HCT116 (cell line): ENCODE measurements at regions not wholly inside any gene's neighbourhood (a gene's known extent, or its start where the extent isn't known, plus 50 kb on each side); places are given as distances from the start of the nearest gene placed in this dataset.

Experiments used
- ATAC-seq: fragments of 200-7000 bp; cut with Tn5 transposase; 2 replicates; pipeline ENCODE4 v1.9.1; 2020; ENCODE audit warnings: mild to moderate bottlenecking, moderate library complexity
- BruUV-seq: library from RNA; stranded (reverse); fragments of 400-500 nt; replicated peaks from 2 replicates; lab custom pipeline; 2021; lab: Mats Ljungman, UMichigan
- CTCF ChIA-PET: fragments of 300-600 bp; sonication (Branson Sonifier 250); formaldehyde crosslinking; loops from one replicate; lab custom pipeline; 2021; ENCODE audit warnings: antibody characterized with exemption; lab: Charles Lee
- POLR2A ChIA-PET: fragments of 300-600, 350-600 bp; sonication (Branson Sonifier 250); formaldehyde crosslinking; loops from one replicate; lab custom pipeline; 2021; ENCODE audit warnings: antibody characterized with exemption; lab: Charles Lee
- RAD21 ChIA-PET, 2 experiments: fragments of 300-600 bp; sonication (Branson Sonifier 250); formaldehyde crosslinking; loops; one replicate each; lab custom pipeline; 2023; ENCODE audit warnings: low total read pairs in 2 of 2; ENCODE audit not compliant: uncharacterized antibody in 2 of 2, unreplicated experiment in 2 of 2, low non-redundant PET in 1 of 2; lab: Charles Lee
- DNase-seq: peaks from one replicate; pipeline ENCODE4 v3.0.0-alpha.2; 2010; ENCODE audit warnings: low read depth, low spot score
- H2AFZ ChIP-seq: fragments of 200-600 bp; shearing (Covaris generic), sonication (generic); 2 replicates; pipeline ENCODE4 v1.6.1; 2017; ENCODE audit warnings: low read depth, mixed run types, mixed read lengths, antibody characterized with exemption, low read length; ENCODE audit not compliant: poor library complexity, severe bottlenecking
- H3K27ac ChIP-seq: 2 replicates; pipeline ENCODE4 v1.5.1; 2012; ENCODE audit warnings: low read depth, low read length
- H3K27me3 ChIP-seq: fragments of 200-600 bp; sonication (generic); 2 replicates; pipeline ENCODE4 v1.6.1; 2016; ENCODE audit warnings: mixed run types, low read length, mixed read lengths; ENCODE audit not compliant: insufficient read depth
- H3K36me3 ChIP-seq, 2 experiments: fragments of 200-500 bp in 1 of 2; fragments of 200-600 bp in 1 of 2; sonication (Bioruptor generic) in 1 of 2; sonication (generic) in 1 of 2; 2 replicates each; pipeline versions ENCODE4 v1.5.1 to v1.6.1; 2014 to 2016; ENCODE audit warnings: low read length in 2 of 2, inconsistent platforms in 1 of 2, mixed read lengths in 1 of 2, mixed run types in 1 of 2; ENCODE audit not compliant: insufficient read depth in 2 of 2, control insufficient read depth in 1 of 2
- H3K4me1 ChIP-seq, 2 experiments: fragments of 200-600 bp in 1 of 2; sonication (generic) in 1 of 2; 2 replicates each; pipeline versions ENCODE4 v1.5.1 to v1.6.1; 2012 to 2017; ENCODE audit warnings: low read length in 2 of 2, inconsistent platforms in 1 of 2, mild to moderate bottlenecking in 1 of 2, mixed read lengths in 1 of 2, mixed run types in 1 of 2, moderate library complexity in 1 of 2; ENCODE audit not compliant: insufficient read depth in 2 of 2, control insufficient read depth in 1 of 2
- H3K4me2 ChIP-seq: fragments of 200-600 bp; sonication (generic); 2 replicates; pipeline ENCODE4 v1.6.1; 2017; ENCODE audit warnings: mixed run types, low read length, mixed read lengths
- H3K4me3 ChIP-seq, 2 experiments: fragments of 200-600 bp in 1 of 2; sonication (generic) in 1 of 2; replicated peaks in 1 of 2; 2 replicates each; pipeline ENCODE4 v1.5.1; 2011 to 2016; ENCODE audit warnings: low read length in 2 of 2, control low read depth in 1 of 2, low read depth in 1 of 2, mild to moderate bottlenecking in 1 of 2, mixed read lengths in 1 of 2, mixed run types in 1 of 2
- H3K79me2 ChIP-seq: fragments of 200-600 bp; sonication (generic); 2 replicates; pipeline ENCODE4 v1.6.1; 2017; ENCODE audit warnings: mild to moderate bottlenecking, mixed run types, low read length, moderate library complexity, mixed read lengths; ENCODE audit not compliant: insufficient read depth
- H3K9ac ChIP-seq: fragments of 200-600 bp; sonication (generic); 2 replicates; pipeline ENCODE4 v1.6.1; 2016; ENCODE audit warnings: low read length, mixed read lengths
- H3K9me2 ChIP-seq: fragments of 200-600 bp; sonication (generic), shearing (Covaris generic); 2 replicates; pipeline ENCODE4 v1.6.1; 2017; ENCODE audit warnings: mixed run types, mild to moderate bottlenecking, moderate library complexity; ENCODE audit not compliant: insufficient read depth
- H3K9me3 ChIP-seq, 2 experiments: fragments of 200-500 bp in 1 of 2; fragments of 200-600 bp in 1 of 2; sonication (Bioruptor generic) in 1 of 2; sonication (generic) in 1 of 2; 2 replicates each; pipeline ENCODE4 v1.6.1; 2014 to 2017; ENCODE audit warnings: low read length in 2 of 2, mixed read lengths in 2 of 2, inconsistent platforms in 1 of 2, low read depth in 1 of 2, mild to moderate bottlenecking in 1 of 2, mixed run types in 1 of 2, moderate library complexity in 1 of 2; ENCODE audit not compliant: control insufficient read depth in 1 of 2, insufficient read depth in 1 of 2
- H4K20me1 ChIP-seq: fragments of 200-600 bp; sonication (generic), shearing (Covaris generic); 2 replicates; pipeline ENCODE4 v1.6.1; 2017; ENCODE audit warnings: mixed run types, mild to moderate bottlenecking, moderate library complexity; ENCODE audit not compliant: insufficient read depth
- CBX3 ChIP-seq: IDR thresholded peaks from 2 replicates; pipeline ENCODE4 v1.6.1; 2012; ENCODE audit warnings: low read depth
- CEBPB ChIP-seq: IDR thresholded peaks from 2 replicates; pipeline ENCODE4 v1.6.1; 2012; ENCODE audit warnings: low read depth
- EGR1 ChIP-seq: IDR thresholded peaks from 2 replicates; pipeline ENCODE4 v1.6.1; 2012; ENCODE audit warnings: low read depth
- ELF1 ChIP-seq: IDR thresholded peaks from 2 replicates; pipeline ENCODE4 v1.6.1; 2012; ENCODE audit warnings: low read depth, borderline replicate concordance
- EZH2 ChIP-seq: fragments of 200-600 bp; sonication (generic); IDR thresholded peaks from 2 replicates; pipeline ENCODE4 v1.6.1; 2017; ENCODE audit warnings: antibody characterized with exemption, mixed run types
- FOSL1 ChIP-seq: IDR thresholded peaks from 2 replicates; pipeline ENCODE4 v1.6.1; 2012; ENCODE audit warnings: low read depth
- JUND ChIP-seq: IDR thresholded peaks from 2 replicates; pipeline ENCODE4 v1.6.1; 2012
- POLR2A ChIP-seq: IDR thresholded peaks from 2 replicates; pipeline ENCODE4 v1.7.0; 2011; ENCODE audit warnings: borderline replicate concordance; ENCODE audit not compliant: insufficient read depth, insufficient read length; ENCODE audit errors: extremely low read depth
- RAD21 ChIP-seq: IDR thresholded peaks from 2 replicates; pipeline ENCODE4 v1.6.1; 2012; ENCODE audit warnings: low read depth, mild to moderate bottlenecking
- SIN3A ChIP-seq: IDR thresholded peaks from 2 replicates; pipeline ENCODE4 v1.6.1; 2012; ENCODE audit warnings: low read depth
- SRF ChIP-seq: IDR thresholded peaks from 2 replicates; pipeline ENCODE4 v1.6.1; 2012; ENCODE audit warnings: low read depth
- ZNF274 ChIP-seq: fragments of 200-500 bp; sonication (Bioruptor generic); IDR thresholded peaks from 2 replicates; pipeline ENCODE4 v1.6.1; 2014; ENCODE audit warnings: mild to moderate bottlenecking, low read depth, low read length, inconsistent platforms
- intact Hi-C: fragments of 100-400 bp; cut with micrococcal nuclease; formaldehyde crosslinking; loops from 2 replicates; pipeline ENCODE4 v1.10.0; 2022
- TF ChIP-seq, protein P1 (sequence below), 3 experiments: fragments of 200-600 bp in 1 of 3; sonication (generic) in 1 of 3; IDR thresholded peaks in 2 of 3; conservative IDR thresholded peaks in 1 of 3; 2 replicates each; pipeline ENCODE4 v1.5.1; 2012 to 2017; ENCODE audit warnings: low read depth in 2 of 3, low read length in 2 of 3, antibody characterized with exemption in 1 of 3, borderline replicate concordance in 1 of 3, control low read depth in 1 of 3, mild to moderate bottlenecking in 1 of 3, mixed read lengths in 1 of 3, mixed run types in 1 of 3, moderate library complexity in 1 of 3; ENCODE audit not compliant: insufficient read depth in 1 of 3
- TF ChIP-seq, protein P2 (sequence below): IDR thresholded peaks from 2 replicates; pipeline ENCODE4 v1.6.1; 2012; ENCODE audit warnings: low read depth
- TF ChIP-seq, protein P3 (sequence below): IDR thresholded peaks from 2 replicates; pipeline ENCODE4 v1.6.1; 2012

DNA sequence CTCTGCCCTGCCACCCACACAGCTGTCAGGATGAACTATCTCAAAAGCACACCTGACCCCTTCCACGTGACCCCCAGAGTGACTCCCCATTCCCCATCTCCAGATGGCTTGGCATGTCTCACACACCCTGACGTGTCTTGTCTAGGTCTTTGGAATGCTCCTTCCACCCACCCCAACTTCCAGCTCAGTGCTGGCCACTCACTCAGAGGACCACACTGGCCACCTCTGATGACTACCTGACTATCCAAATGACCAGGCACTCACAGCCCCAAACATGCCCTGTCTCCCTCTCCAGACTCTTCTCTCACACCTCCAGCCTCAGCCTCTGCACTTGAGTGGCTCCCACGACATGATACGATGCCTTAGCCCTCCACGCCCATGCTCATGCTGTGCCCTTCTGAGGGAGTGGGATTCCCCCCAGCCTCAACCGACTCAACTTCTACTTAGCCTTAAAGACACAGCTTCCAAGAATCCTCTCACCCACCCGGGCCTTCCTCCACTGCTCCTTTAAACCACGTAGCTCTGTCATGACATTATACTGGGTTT, 259.4 kb downstream of the BUD13 start:
- H3K36me3 ChIP-seq: no peaks in the 10 kb centered on the region
- ChIA-PET RAD21 (interaction anchor here (1.0 to 1.3 kb wide), 2 partner anchors 128 kb away, joined by 4 to 13 read pairs; no protein-coding TSS in a partner anchor), POLR2A (no interaction called here), CTCF (interaction anchor here (0.7 to 1.7 kb wide), 10 partner anchors 9 to 713 kb away, joined by 3 to 38 read pairs (median 4); no protein-coding TSS in a partner anchor)
- no peaks in the 10 kb centered on the region for H4K20me1 ChIP-seq
- no peaks in the 10 kb centered on the region for H3K9me3 ChIP-seq
- DNase-seq (no peak), ATAC-seq (no peak)
- H3K9me2 ChIP-seq: no peaks in the 10 kb centered on the region
- no peak overlapping the region for H3K27ac ChIP-seq
- no peaks in the 10 kb centered on the region for H3K4me1 ChIP-seq
- H3K4me2 ChIP-seq: no peak overlapping the region
- H3K79me2 ChIP-seq: no peaks in the 10 kb centered on the region
- H2AFZ ChIP-seq: no peak overlapping the region
- peaks cover 25% of the 10 kb centered on the region; the same call in 1 of the 2 replicates for H3K27me3 ChIP-seq
- H3K9ac ChIP-seq: no peak overlapping the region
- no peak overlapping the region for H3K4me3 ChIP-seq
- BruUV-seq: no TSS peak
- intact Hi-C loops: no loop called here
- TF ChIP-seq SIN3A (no peak), JUND (no peak), RAD21 (no peak), FOSL1 (no peak)

DNA sequence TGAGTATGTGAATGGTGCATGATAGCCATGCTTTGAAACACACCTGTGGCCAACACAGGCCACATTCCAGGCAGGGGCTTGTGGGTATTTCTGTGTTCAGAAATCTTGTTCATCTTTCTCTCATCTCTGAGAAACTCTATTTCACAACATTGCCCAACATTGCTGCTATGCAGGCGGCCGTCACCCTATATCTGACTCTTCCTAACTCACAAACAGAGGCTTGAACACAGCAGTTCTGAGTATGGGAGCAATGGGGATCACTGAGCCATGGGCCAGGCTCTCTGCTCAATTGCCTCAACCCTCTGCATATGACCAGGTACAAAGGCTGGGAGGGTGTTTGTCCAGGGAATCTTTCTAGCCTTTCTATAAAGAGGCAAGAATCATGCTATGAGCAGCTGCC, 259.9 kb downstream of the BUD13 start:
- TF ChIP-seq FOSL1: no peak
- no peak for TF ChIP-seq CEBPB
- no peak for TF ChIP-seq POLR2A
- no peak for TF ChIP-seq CBX3
- TF ChIP-seq SRF: no peak
- TF ChIP-seq, protein P1, sequence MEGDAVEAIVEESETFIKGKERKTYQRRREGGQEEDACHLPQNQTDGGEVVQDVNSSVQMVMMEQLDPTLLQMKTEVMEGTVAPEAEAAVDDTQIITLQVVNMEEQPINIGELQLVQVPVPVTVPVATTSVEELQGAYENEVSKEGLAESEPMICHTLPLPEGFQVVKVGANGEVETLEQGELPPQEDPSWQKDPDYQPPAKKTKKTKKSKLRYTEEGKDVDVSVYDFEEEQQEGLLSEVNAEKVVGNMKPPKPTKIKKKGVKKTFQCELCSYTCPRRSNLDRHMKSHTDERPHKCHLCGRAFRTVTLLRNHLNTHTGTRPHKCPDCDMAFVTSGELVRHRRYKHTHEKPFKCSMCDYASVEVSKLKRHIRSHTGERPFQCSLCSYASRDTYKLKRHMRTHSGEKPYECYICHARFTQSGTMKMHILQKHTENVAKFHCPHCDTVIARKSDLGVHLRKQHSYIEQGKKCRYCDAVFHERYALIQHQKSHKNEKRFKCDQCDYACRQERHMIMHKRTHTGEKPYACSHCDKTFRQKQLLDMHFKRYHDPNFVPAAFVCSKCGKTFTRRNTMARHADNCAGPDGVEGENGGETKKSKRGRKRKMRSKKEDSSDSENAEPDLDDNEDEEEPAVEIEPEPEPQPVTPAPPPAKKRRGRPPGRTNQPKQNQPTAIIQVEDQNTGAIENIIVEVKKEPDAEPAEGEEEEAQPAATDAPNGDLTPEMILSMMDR (IDR thresholded peaks at IDR 0.05 in 2 of 3, conservative IDR thresholded peaks at IDR 0.05 in 1 of 3; ENCODE audit: borderline replicate concordance in 1 of 3, insufficient read depth in 1 of 3, low read depth in 2 of 3, low read length in 2 of 3): no peak
- TF ChIP-seq JUND: no peak
- TF ChIP-seq, protein P2, sequence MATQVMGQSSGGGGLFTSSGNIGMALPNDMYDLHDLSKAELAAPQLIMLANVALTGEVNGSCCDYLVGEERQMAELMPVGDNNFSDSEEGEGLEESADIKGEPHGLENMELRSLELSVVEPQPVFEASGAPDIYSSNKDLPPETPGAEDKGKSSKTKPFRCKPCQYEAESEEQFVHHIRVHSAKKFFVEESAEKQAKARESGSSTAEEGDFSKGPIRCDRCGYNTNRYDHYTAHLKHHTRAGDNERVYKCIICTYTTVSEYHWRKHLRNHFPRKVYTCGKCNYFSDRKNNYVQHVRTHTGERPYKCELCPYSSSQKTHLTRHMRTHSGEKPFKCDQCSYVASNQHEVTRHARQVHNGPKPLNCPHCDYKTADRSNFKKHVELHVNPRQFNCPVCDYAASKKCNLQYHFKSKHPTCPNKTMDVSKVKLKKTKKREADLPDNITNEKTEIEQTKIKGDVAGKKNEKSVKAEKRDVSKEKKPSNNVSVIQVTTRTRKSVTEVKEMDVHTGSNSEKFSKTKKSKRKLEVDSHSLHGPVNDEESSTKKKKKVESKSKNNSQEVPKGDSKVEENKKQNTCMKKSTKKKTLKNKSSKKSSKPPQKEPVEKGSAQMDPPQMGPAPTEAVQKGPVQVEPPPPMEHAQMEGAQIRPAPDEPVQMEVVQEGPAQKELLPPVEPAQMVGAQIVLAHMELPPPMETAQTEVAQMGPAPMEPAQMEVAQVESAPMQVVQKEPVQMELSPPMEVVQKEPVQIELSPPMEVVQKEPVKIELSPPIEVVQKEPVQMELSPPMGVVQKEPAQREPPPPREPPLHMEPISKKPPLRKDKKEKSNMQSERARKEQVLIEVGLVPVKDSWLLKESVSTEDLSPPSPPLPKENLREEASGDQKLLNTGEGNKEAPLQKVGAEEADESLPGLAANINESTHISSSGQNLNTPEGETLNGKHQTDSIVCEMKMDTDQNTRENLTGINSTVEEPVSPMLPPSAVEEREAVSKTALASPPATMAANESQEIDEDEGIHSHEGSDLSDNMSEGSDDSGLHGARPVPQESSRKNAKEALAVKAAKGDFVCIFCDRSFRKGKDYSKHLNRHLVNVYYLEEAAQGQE: no peak
- TF ChIP-seq, protein P3, sequence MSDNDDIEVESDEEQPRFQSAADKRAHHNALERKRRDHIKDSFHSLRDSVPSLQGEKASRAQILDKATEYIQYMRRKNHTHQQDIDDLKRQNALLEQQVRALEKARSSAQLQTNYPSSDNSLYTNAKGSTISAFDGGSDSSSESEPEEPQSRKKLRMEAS: no peak
- no peak for TF ChIP-seq SIN3A
- TF ChIP-seq ELF1: no peak
- TF ChIP-seq EZH2: no peak
- TF ChIP-seq EGR1: no peak
- no peak for TF ChIP-seq ZNF274
- ATAC-seq: no peak
- H3K79me2 ChIP-seq: no peaks in the 10 kb centered on the region
- no peaks in the 10 kb centered on the region for H3K9me3 ChIP-seq
- H3K27ac ChIP-seq: no peak overlapping the region
- H3K9ac ChIP-seq: no peak overlapping the region
- no TSS peak for BruUV-seq
- intact Hi-C loops: no loop called here
- no peaks in the 10 kb centered on the region for H3K36me3 ChIP-seq
- no peaks in the 10 kb centered on the region for H4K20me1 ChIP-seq
- ChIA-PET POLR2A (no interaction called here), CTCF (interaction anchor here (1.6 kb wide), 2 partner anchors 14 to 129 kb away, joined by 9 to 38 read pairs; no protein-coding TSS in a partner anchor), RAD21 (interaction anchor here in 1 of 2 experiments (1.3 kb wide), 1 partner anchor 129 kb away, joined by 4 read pairs; no protein-coding TSS in a partner anchor)
- H3K4me3 ChIP-seq: no peak overlapping the region
- no peaks in the 10 kb centered on the region for H3K9me2 ChIP-seq
- H3K4me1 ChIP-seq: no peaks in the 10 kb centered on the region
- no peak overlapping the region for H2AFZ ChIP-seq
- H3K27me3 ChIP-seq: peaks cover 27% of the 10 kb centered on the region; the same call in 1 of the 2 replicates
- H3K4me2 ChIP-seq: no peak overlapping the region
- no peak for DNase-seq
